Type B pancreatic cell (in vitro differentiated cells): ENCODE measurements at regions not wholly inside any gene's neighbourhood (a gene's known extent, or its start where the extent isn't known, plus 50 kb on each side); places are given as distances from the start of the nearest gene placed in this dataset.

Source experiments
- DNase-seq: peaks from one replicate; pipeline ENCODE4 v3.0.0; 2021; ENCODE audit warnings: mixed read lengths; ENCODE audit not compliant: unreplicated experiment; ENCODE audit errors: extremely low spot score
- H3K27ac Mint-ChIP-seq: 2 replicates; pipeline ENCODE4 v1.8.0; 2021; ENCODE audit warnings: mild to moderate bottlenecking, mixed read lengths
- H3K27me3 Mint-ChIP-seq: 2 replicates; pipeline ENCODE4 v1.8.0; 2021; ENCODE audit warnings: mixed read lengths
- H3K36me3 Mint-ChIP-seq: 2 replicates; pipeline ENCODE4 v1.8.0; 2021; ENCODE audit warnings: mixed read lengths
- H3K4me1 Mint-ChIP-seq: one replicate; pipeline ENCODE4 v1.8.0; 2021; ENCODE audit warnings: mixed read lengths; ENCODE audit not compliant: unreplicated experiment
- H3K4me3 Mint-ChIP-seq: 2 replicates; pipeline ENCODE4 v1.8.0; 2021; ENCODE audit warnings: mild to moderate bottlenecking, mixed read lengths
- H3K9me3 Mint-ChIP-seq: 2 replicates; pipeline ENCODE4 v1.8.0; 2021; ENCODE audit warnings: mixed read lengths
- TF ChIP-seq, protein P1 (sequence below): fragments of 200-600 bp; sonication (generic); conservative IDR thresholded peaks from 2 replicates; pipeline ENCODE4 v1.5.0; 2021; ENCODE audit warnings: antibody characterized with exemption, mild to moderate bottlenecking

DNA sequence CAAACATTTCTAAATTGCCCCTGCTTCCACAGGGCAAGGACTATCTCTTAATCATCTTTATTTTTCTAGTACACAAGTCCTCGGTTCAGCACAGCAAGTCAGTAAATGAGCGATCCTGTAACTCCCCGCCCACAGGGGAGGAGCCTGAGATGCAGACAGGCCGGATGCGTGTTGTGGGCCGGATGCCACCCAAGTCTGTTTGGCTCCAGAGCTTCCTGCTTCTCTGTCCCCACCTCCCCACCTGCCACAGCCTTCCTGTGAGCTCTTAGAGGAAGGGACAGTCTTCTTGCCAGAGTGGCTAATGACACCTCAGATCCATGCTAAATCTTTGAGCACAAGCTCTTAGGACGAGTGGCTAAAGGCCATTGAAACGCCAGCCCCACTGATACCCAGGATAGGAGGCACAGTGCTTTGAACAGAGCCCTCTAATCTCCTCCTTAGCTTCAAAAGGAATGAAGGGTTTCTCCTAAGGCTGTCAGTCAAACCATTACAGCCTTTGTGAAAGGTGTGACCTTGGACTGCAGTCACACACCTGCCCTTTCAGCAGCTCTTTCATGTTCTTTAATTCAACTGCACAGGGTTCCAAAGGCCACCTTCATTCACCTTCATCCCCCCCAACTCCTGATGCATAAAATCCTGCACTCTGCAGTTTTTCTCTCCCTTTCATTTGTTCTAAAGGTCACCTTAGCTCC is 264.3 kb downstream of the TFAP2C start:
- Mint-ChIP-seq H3K9me3 (no peaks in the 10 kb centered on the region), H3K27ac (no peak overlapping the region), H3K4me1 (peaks cover 15% of the 10 kb centered on the region), H3K4me3 (no peak overlapping the region), H3K36me3 (no peaks in the 10 kb centered on the region), H3K27me3 (peaks cover 12% of the 10 kb centered on the region)
- no peak for DNase-seq
- TF ChIP-seq, protein P1, sequence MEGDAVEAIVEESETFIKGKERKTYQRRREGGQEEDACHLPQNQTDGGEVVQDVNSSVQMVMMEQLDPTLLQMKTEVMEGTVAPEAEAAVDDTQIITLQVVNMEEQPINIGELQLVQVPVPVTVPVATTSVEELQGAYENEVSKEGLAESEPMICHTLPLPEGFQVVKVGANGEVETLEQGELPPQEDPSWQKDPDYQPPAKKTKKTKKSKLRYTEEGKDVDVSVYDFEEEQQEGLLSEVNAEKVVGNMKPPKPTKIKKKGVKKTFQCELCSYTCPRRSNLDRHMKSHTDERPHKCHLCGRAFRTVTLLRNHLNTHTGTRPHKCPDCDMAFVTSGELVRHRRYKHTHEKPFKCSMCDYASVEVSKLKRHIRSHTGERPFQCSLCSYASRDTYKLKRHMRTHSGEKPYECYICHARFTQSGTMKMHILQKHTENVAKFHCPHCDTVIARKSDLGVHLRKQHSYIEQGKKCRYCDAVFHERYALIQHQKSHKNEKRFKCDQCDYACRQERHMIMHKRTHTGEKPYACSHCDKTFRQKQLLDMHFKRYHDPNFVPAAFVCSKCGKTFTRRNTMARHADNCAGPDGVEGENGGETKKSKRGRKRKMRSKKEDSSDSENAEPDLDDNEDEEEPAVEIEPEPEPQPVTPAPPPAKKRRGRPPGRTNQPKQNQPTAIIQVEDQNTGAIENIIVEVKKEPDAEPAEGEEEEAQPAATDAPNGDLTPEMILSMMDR: no peak

DNA sequence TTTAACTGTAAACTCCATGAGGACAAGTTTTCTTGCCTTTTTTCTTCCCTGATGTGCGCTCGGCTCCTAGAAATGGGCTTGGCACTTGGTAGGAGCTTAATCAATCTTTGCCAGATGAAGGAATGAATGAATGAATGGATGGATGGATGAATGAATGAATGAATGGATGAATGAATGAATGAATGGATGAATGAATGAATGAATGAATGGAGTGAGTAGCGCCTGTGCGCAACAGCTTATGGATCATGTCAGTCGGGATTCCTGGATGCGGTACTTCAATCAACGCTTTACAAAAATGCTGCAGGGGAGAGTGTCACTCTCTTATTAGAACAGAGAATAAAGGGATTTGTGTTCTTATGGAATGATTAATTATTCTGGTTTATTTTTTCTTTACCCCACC is 267.3 kb downstream of the TFAP2C start:
- Mint-ChIP-seq H3K36me3 (peaks cover 4% of the 10 kb centered on the region), H3K9me3 (peaks cover 8% of the 10 kb centered on the region), H3K27me3 (peaks cover 19% of the 10 kb centered on the region), H3K4me1 (peaks cover 15% of the 10 kb centered on the region), H3K27ac (no peak overlapping the region), H3K4me3 (no peak overlapping the region)
- DNase-seq: no peak
- TF ChIP-seq, protein P1: no peak

DNA sequence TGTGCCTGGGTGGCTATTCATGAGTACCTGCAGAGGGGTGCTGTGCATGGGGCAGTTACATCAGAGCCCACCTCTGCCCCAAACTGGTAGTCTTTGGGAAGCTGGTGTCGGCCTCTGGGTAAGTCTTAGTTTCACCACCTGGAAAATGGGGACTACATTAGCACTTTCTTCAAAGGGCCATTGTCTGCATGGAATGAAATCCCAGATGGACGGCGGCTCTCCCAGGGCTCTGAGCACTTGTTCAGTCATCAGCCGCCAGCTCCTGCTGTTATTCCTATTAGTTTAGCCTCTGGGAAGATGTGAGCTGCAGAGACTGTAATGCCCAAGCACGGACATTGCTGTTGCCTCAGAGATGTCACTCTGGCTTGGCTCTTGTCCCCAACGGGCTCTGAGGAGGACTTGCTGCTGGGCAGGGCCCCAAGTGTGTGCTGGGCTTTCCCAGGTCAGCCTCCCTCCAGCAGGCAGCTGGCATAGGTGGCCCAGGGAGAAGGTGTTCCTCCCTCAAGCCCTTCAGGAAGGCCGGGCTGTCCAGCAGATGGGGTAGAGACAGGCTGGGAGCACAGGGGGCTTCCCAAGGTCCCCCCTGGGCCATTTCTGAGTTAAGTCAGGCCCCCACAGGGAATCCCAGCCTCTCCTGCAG is 268.3 kb downstream of the TFAP2C start:
- TF ChIP-seq, protein P1: no peak
- Mint-ChIP-seq H3K4me3 (no peak overlapping the region), H3K4me1 (peaks cover 14% of the 10 kb centered on the region), H3K27me3 (peaks cover 19% of the 10 kb centered on the region), H3K36me3 (peaks cover 4% of the 10 kb centered on the region), H3K27ac (no peak overlapping the region), H3K9me3 (peaks cover 8% of the 10 kb centered on the region)
- DNase-seq: no peak

DNA sequence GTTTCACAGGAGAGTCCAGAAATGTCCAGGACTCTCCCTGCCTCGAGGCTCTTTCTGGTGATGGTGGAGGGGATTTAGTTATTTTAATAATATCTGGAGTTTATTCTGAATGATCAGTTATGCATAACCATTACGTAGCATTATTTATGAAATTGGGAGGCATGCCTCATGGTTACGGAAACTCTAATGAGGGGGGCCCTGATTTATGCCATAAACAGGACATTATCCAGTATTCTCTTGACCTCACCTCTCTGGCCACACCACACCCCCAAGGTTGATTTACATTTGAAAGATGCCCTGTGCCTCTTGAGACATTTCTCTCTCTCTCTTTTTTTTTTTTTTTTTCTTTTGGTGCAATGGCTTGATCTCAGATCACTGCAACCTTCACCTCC is 268.8 kb downstream of the TFAP2C start:
- no peak for DNase-seq
- peaks cover 11% of the 10 kb centered on the region for H3K4me1 Mint-ChIP-seq
- no peak overlapping the region for H3K27ac Mint-ChIP-seq
- H3K36me3 Mint-ChIP-seq: peaks cover 4% of the 10 kb centered on the region
- TF ChIP-seq, protein P1: no peak
- H3K27me3 Mint-ChIP-seq: peaks cover 19% of the 10 kb centered on the region
- no peak overlapping the region for H3K4me3 Mint-ChIP-seq
- peaks cover 8% of the 10 kb centered on the region for H3K9me3 Mint-ChIP-seq

DNA sequence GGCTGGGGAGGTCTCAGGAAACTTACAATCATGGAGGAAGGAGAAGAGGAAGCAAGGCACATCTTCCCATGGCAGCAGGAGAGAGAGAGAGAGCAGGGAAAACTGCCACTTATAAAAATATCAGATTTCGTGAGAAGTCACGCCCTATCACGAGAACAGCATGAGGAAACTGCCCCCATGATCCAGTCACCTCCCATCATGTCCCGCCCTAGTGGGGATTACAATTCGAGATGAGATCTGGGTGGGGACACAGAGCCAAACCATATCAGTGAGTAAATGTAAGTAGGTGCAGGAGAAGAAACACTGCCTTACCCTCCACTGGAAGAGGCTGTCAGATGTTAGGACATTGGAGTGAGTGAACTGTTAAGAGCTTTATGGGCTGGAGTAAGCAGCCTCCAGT is 270.4 kb downstream of the TFAP2C start:
- TF ChIP-seq, protein P1: no peak
- H3K36me3 Mint-ChIP-seq: peaks cover 4% of the 10 kb centered on the region
- no peak overlapping the region for H3K4me3 Mint-ChIP-seq
- H3K27ac Mint-ChIP-seq: no peak overlapping the region
- no peak for DNase-seq
- peaks cover 19% of the 10 kb centered on the region for H3K27me3 Mint-ChIP-seq
- H3K4me1 Mint-ChIP-seq: no peaks in the 10 kb centered on the region
- peaks cover 8% of the 10 kb centered on the region for H3K9me3 Mint-ChIP-seq
